ENCODE measurements at regions not wholly inside any gene's neighbourhood (a gene's known extent, or its start where the extent isn't known, plus 50 kb on each side); places are given as distances from the start of the nearest gene placed in this dataset.

DNA sequence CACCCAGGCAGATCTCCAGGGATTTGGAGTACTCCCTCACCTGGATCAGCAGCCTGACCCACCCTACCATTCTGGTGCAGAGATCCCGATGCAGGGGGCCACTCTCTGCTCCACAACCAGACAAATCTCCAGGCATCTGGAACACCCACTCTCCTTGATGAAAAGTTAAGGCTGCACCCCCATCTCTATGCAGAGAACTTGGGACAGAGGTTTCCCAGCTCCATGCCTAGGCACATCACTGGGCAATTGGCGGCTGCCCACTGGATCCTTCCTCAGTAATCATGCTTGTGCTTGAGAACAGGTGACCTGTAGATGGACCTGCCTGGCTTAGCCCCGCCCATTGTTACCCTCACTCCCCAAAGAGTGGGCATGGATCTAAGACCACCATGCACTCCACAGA lies 624.9 kb downstream of the CBLN2 start:
- H3K4me3 ChIP-seq (replicated peaks; ENCODE audit: low read depth, low read length): no peak overlapping the region
- no peak for DNase-seq (ENCODE audit: low read depth)
- TF ChIP-seq, protein P1, sequence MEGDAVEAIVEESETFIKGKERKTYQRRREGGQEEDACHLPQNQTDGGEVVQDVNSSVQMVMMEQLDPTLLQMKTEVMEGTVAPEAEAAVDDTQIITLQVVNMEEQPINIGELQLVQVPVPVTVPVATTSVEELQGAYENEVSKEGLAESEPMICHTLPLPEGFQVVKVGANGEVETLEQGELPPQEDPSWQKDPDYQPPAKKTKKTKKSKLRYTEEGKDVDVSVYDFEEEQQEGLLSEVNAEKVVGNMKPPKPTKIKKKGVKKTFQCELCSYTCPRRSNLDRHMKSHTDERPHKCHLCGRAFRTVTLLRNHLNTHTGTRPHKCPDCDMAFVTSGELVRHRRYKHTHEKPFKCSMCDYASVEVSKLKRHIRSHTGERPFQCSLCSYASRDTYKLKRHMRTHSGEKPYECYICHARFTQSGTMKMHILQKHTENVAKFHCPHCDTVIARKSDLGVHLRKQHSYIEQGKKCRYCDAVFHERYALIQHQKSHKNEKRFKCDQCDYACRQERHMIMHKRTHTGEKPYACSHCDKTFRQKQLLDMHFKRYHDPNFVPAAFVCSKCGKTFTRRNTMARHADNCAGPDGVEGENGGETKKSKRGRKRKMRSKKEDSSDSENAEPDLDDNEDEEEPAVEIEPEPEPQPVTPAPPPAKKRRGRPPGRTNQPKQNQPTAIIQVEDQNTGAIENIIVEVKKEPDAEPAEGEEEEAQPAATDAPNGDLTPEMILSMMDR (IDR thresholded peaks at IDR 0.05; ENCODE audit: low read length, missing control alignments): no peak

DNA sequence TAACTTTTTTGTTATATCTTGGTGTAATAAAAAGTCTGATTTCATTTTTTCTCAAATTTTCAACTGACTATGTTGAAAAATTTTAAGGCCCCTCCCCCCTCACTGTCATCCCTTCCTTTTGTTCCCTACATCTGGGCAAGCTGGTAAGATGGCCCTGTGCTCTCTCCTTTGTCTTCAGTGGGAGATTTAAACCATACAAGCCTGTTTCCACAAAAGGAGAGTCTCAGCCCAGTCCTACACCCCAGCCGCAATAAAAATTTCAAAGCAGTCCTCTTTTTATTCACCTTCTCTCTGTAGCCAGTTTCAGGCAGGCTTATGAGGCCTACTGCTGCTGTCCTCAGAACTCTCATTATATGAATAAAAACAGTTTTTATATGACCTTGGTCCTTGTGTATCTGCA lies 630.5 kb downstream of the CBLN2 start:
- no peak for DNase-seq (ENCODE audit: low read depth)

DNA sequence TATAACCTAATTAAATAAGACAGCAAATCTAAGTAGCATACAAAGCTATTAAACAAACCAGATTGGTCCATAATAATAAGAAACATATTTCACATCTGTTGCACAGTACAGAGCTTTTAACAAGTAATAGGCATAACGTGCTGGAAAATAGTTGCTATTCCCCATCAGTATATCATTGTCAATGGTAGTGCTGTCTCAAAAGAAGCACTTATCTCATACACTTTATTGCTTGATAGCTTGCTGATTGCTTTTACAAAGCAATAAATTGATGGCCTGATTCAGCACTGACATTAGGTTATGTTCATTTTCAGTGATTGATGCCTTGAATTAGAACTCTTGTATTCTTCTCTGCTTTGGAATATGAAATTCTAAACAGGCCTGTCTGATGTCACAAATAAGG lies 641.7 kb downstream of the CBLN2 start:
- TF ChIP-seq, protein P1 (IDR thresholded peaks at IDR 0.05; ENCODE audit: low read length, missing control alignments): no peak
- H3K4me3 ChIP-seq (replicated peaks; ENCODE audit: low read depth, low read length): no peak overlapping the region
- no peak for DNase-seq (ENCODE audit: low read depth)

More for the DNA sequence above, 630.5 kb downstream of the CBLN2 start:
- TF ChIP-seq, protein P1 (IDR thresholded peaks at IDR 0.05; ENCODE audit: low read length, missing control alignments): no peak
- H3K4me3 ChIP-seq (replicated peaks; ENCODE audit: low read depth, low read length): no peak overlapping the region

DNA sequence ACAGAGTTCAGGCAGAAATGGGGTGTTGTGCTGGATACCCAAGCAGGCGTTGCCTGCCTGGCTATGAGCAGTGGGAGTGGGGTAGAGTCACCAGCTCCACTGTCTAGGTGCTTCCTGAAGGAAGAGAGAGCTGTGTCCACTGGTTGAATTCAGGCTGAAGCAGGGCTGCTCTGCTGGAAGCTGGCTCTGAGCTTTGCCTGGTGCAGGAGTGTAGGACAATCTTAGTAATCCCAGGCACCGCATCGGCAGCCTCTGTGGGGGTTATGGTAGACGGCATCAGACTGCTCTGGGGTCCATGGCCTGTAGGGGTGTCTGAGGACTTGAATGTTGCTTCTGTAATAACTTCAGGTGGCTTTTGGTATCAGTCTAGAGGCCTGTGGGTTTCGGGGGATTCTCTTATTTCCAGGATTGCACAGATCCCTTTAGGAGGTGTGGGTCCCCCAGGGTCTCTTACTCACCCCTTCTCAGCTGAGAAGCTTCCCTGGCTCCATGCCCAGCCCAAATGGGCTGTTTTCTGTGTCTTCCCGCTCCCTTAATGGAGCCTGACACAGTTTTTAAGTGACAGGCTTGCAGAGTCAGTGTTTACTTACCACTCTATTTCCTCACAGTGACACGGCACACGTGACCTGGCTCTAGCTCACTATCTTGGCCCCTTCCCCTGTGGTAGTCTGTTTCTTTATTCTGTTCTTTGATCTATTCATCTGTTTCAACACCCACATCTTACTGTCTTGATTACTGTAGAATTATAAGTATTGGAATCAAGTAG lies 644.3 kb downstream of the CBLN2 start:
- no peak for DNase-seq (ENCODE audit: low read depth)
- H3K4me3 ChIP-seq (replicated peaks; ENCODE audit: low read depth, low read length): no peak overlapping the region
- TF ChIP-seq, protein P1 (IDR thresholded peaks at IDR 0.05; ENCODE audit: low read length, missing control alignments): no peak

DNA sequence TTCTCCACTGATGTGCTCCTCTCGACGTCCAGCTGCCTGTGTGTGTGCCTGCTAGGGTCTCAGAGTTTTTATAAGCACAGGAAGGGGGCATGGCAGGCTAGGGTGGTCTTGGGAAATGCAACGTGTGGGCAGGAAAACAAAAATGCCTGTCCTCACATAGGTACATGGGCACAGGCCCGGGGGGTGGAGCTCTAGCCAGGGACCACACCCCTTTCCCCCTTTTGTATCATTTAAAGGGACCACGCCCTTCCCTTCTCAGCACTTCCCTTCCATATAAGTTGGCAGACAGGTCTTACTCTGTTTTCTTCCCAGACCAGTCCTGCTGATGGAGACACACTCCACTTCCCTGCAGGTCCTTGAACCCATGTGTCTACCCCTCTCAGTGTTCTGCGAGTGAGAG lies 645.0 kb downstream of the CBLN2 start:
- H3K4me3 ChIP-seq (replicated peaks; ENCODE audit: low read depth, low read length): no peak overlapping the region
- TF ChIP-seq, protein P1 (IDR thresholded peaks at IDR 0.05; ENCODE audit: low read length, missing control alignments): no peak

DNA sequence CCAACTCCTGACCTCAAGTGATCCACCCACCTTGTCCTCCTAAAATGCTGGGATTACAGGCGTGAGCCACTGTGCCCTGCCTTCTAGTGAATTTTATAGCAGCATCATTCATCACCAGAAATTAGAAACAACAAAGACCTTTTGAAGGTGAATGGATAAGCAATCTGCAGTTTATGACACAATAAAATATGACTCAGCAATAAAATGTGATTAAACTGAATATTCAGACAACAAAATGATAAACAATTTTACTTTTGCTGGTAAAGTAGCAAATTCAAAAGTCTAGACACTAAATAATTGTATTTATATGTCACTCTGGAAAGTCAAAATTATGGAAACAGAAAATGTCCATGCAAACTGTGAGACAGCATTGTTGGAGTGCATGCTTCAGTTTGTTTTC lies 656.6 kb downstream of the CBLN2 start:
- TF ChIP-seq, protein P1 (IDR thresholded peaks at IDR 0.05; ENCODE audit: low read length, missing control alignments): no peak
- no peak for DNase-seq (ENCODE audit: low read depth)
- H3K4me3 ChIP-seq (replicated peaks; ENCODE audit: low read depth, low read length): no peak overlapping the region

More for the DNA sequence above, 645.0 kb downstream of the CBLN2 start:
- DNase-seq (ENCODE audit: low read depth): no peak

DNA sequence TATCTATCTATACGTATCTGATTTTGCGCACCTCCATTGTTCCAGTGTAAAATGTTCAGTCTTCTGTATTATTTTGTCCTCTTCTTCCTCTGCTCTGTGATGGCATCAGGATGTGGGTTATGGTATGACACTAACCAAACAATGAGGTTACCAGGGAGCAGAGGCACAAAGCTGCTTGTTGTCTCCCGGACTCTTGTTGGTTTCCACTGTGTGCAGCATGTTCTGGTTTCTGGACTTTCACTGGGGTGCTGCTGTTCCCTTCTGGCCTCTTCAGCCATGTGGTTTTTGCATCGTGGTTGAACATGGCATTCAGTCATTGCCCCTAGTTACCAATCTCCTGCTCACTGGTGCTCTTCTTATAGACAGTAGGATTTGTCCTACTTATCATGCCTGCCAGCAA lies 665.9 kb downstream of the CBLN2 start:
- DNase-seq (ENCODE audit: low read depth): no peak
- H3K4me3 ChIP-seq (replicated peaks; ENCODE audit: low read depth, low read length): no peak overlapping the region
- TF ChIP-seq, protein P1 (IDR thresholded peaks at IDR 0.05; ENCODE audit: low read length, missing control alignments): no peak
